IPS DF 4.7 (cell line): ENCODE measurements at regions not wholly inside any gene's neighbourhood (a gene's known extent, or its start where the extent isn't known, plus 50 kb on each side); places are given as distances from the start of the nearest gene placed in this dataset.
"Not testable (repeated sequence)": the region's sequence is repeated elsewhere in the genome, so short reads cannot be mapped to it uniquely, and the experiment has no call there.

ENCODE experiments used
- DNase-seq: peaks from one replicate; pipeline ENCODE4 v3.0.0-alpha.2; 2013; ENCODE audit warnings: low spot score; ENCODE audit errors: extremely low read depth

GRCh38 chr1:59201341-59201740 lies 95.6 kb upstream of the FGGY start:
- DNase-seq = no peak

GRCh38 chr1:59202455-59202854 lies 94.4 kb upstream of the FGGY start:
- DNase-seq = no peak

GRCh38 chr1:59204001-59204400 lies 92.9 kb upstream of the FGGY start:
- no peak for DNase-seq

GRCh38 chr1:59206616-59207015 lies 90.3 kb upstream of the FGGY start:
- DNase-seq = not testable (repeated sequence)

- not testable (repeated sequence) for DNase-seq
Measured at GRCh38 chr1:59210430-59210829, 86.5 kb upstream of the FGGY start.

- no peak for DNase-seq
Measured at GRCh38 chr1:59212706-59213105, 84.2 kb upstream of the FGGY start.

- DNase-seq = no peak
Measured at GRCh38 chr1:59214248-59215208, 82.4 kb upstream of the FGGY start.

- no peak for DNase-seq
Measured at GRCh38 chr1:59215766-59216291, 81.1 kb upstream of the FGGY start.

GRCh38 chr1:59217439-59217838 lies 79.5 kb upstream of the FGGY start:
- not testable (repeated sequence) for DNase-seq

GRCh38 chr1:59218521-59219236 lies 78.2 kb upstream of the FGGY start:
- no peak for DNase-seq

GRCh38 chr1:59219916-59220315 lies 77.0 kb upstream of the FGGY start:
- DNase-seq = no peak

- no peak for DNase-seq
Measured at GRCh38 chr1:59220356-59220755, 76.5 kb upstream of the FGGY start.

- DNase-seq = no peak
Measured at GRCh38 chr1:59223198-59223597, 73.7 kb upstream of the FGGY start.

GRCh38 chr1:59223989-59224634 lies 72.8 kb upstream of the FGGY start:
- no peak for DNase-seq

- DNase-seq = no peak
Measured at GRCh38 chr1:59225594-59226316, 71.1 kb upstream of the FGGY start.

- no peak for DNase-seq
Measured at GRCh38 chr1:59229138-59229537, 67.8 kb upstream of the FGGY start.

- no peak for DNase-seq
Measured at GRCh38 chr1:59230622-59231021, 66.3 kb upstream of the FGGY start.

GRCh38 chr1:59232216-59232615 lies 64.7 kb upstream of the FGGY start:
- no peak for DNase-seq

GRCh38 chr1:59233444-59233843 lies 63.5 kb upstream of the FGGY start:
- DNase-seq = no peak

GRCh38 chr1:59236721-59237545 lies 60.0 kb upstream of the FGGY start:
- no peak for DNase-seq
